Stimulated activated CD4-positive, alpha-beta T cell treated with anti-CD3 and anti-CD28 coated beads, Interleukin-1b, Interleukin-23, amount 100 ng/mL, for 4 hours (primary cell): ENCODE measurements at regions not wholly inside any gene's neighbourhood (a gene's known extent, or its start where the extent isn't known, plus 50 kb on each side); places are given as distances from the start of the nearest gene placed in this dataset.
A peak's percentile ranks its signal among the peaks of the same experiment; 100 is the strongest.

Experiments
- DNase-seq, 2 donors: peaks; one replicate each; pipeline ENCODE4 v3.0.0-alpha.2; 2020; ENCODE audit warnings: low read depth in 2 of 2

DNA sequence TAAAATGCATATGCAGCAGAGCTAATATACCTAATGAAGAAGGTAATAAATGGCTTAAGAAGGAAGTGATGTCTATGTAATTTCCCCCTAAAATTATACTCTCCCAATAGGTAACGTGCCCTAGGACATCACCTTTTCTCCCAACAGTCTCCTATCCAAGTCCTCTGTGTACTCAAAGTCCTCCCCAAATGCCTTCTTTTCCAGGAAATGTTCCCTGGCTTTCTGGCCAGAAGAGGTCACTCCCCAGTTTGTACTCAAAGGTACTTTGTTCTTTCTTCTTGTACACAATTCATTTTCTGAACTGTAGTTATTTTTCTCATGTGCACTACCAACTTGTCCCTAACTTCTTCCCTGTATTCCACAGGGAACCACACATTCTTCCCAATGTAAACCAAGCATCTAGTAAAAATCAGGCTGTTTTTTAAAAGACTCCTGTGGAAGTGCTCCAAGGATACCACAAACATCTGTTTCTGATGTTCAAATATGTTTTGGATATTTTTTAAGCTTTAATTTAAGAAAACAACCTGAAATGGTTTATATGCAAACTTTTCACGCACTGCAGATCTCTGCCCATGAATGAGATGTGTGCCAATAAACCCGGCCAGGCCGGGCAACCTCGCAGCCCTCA, 262.3 kb upstream of the KLF14 start:
- DNase-seq, result no peak

DNA sequence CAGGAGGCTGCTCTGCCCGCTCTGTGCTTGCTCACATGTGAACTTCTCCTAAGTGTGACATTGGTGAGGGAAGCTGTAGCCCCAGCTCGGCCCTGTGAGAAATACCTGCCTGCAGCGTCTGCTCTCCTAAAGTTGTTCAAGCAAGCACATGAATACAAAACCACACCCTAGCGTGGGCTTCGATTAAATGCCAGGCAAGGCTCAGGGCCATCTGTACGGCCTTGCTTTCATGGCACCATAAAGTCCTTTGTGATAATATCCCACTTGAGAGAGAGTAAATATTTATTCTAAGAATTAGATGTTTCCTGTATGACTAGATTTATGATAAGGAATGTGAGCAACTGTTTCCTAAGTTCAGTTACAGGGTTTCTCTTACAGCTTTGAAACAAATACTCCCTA, 262.8 kb upstream of the KLF14 start:
- no peak for DNase-seq

DNA sequence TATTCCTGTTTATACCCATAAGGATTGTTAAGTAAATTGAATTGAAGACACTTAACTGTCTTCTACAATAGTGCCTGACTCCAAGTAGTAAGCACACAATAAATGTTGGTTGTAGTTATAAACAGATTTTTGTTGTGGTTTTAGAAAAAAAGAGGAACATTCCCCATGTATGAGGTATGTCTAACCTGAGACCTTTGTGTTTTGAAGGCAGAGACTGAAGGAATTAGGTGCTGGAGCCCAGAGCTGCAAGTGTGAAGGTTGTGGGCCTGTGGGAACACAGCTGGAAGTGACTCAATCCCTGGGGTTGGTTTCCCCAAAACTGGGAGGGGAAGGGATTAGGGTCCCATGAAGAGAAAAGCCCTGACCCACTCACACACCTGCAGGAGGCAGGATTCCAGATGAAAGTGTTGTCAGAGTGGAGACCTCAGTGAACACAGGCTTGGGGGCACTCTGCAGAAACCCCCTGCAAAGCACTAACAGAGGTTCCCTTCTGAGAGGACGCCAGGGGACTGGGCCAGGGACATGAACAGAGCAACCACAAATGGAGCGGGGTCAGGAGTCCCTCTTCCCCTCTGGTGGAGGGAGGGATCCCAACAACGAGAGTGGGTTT, 265.1 kb upstream of the KLF14 start:
- no peak for DNase-seq

DNA sequence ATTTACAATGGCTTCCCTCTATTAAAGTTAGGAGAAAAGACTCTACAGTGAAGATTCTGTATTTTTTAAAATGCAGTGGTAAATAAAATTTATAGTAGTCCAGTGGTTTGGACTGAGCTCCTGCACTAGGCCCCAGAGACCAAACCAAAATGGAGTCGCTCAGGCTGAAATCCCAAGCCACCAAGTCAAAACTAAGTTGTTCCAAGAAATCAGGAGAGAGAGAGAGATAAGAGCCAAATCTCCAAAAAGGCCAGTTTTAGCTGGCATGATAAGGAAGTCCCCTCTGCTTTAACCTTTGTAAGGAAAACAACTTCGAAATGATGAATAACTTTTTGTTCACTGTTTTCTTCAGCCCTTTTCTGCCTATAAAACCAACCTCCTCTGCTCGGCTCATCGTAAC, 265.9 kb upstream of the KLF14 start:
- no peak for DNase-seq

DNA sequence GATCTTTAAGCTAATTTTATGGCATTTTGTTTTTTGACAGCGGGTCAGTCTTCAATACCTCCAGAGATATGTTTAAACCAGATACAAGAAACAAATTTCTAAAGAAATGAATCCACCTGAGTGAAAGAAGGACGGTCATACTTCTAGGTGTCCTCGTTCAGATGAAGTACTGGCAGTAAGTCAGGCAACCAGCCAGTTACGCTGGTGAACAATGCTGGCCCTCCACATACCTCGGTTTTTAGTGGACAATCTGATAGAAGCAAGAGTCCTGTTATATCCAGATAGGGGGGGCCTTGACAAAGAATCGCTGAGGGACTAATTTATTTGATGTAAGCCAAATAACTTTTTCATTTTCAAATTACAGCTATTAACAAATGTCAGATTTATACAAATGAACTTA, 266.4 kb upstream of the KLF14 start:
- DNase-seq, result no peak

DNA sequence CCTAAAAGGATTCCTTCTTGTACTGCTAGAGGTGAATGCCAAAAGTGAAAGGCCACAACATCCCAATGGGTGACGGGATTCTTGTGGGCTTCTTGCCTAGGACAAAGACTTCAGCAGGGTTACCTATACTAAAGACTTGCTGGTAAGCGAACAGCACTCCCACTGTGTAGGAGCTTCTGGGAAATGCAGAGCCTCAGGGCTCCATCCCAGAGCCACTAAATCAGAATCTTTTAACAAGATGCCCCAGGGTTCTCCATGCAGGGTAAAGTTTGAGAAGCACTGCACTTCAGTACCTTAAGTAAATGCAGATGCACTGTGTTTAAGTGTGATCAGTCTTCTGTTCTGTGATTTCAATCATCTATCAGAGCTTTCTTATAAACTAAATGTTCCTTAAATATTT, 266.9 kb upstream of the KLF14 start:
- no peak for DNase-seq

DNA sequence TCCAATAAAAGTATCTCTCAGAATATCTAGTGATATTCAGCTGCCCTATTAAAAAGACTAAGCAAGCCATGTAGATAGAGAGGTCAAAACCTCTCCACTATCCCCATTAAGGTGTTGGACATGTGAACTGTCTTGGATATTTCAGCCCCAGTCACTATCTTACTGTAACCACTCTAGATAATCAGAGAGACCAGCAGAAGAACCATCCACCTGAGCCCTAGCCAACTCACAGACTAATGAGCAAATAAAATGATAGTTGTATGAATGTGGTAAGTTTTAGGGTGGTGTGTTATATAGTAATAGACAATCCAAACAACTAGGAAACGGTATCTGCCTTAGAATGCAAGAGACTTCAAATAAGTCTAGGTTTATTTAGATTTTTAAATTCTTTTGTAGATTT, 268.6 kb upstream of the KLF14 start:
- DNase-seq, result no peak

DNA sequence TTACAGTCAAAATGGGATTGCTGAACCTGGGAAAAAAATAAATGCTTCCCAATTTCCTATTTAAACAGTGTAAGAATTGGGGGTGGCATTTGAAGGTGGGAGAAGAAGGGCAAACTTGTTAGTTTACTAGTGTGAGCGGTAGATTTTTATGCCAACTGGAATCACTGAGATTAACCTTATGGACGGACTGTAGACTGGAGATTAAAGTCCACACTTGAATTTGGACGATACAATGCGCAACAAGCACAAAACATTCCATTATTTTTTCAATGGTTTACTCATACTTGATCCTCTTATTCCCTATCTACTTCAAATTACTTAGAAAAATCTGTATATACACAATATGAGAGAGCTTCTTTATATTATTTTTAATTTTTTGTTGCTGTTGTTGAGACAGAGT, 269.6 kb upstream of the KLF14 start:
- no peak for DNase-seq

DNA sequence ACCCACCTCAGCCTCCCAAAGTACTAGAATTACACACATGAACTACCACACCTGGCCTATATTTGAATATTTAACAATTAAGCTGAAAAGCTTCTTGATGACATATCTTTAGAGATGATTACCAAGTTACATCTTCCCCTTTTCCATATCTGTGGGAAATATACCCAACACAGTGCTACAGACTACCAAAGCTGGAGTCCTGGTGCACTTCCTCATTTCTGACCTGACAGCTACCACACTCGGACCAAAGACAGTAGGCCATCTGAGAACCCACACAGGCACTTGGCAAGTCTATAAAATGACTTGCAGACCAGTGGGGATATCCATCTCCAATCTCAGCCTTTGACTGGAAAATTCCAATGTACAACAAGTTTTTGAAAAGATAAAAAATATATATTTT, 270.4 kb upstream of the KLF14 start:
- no peak for DNase-seq

DNA sequence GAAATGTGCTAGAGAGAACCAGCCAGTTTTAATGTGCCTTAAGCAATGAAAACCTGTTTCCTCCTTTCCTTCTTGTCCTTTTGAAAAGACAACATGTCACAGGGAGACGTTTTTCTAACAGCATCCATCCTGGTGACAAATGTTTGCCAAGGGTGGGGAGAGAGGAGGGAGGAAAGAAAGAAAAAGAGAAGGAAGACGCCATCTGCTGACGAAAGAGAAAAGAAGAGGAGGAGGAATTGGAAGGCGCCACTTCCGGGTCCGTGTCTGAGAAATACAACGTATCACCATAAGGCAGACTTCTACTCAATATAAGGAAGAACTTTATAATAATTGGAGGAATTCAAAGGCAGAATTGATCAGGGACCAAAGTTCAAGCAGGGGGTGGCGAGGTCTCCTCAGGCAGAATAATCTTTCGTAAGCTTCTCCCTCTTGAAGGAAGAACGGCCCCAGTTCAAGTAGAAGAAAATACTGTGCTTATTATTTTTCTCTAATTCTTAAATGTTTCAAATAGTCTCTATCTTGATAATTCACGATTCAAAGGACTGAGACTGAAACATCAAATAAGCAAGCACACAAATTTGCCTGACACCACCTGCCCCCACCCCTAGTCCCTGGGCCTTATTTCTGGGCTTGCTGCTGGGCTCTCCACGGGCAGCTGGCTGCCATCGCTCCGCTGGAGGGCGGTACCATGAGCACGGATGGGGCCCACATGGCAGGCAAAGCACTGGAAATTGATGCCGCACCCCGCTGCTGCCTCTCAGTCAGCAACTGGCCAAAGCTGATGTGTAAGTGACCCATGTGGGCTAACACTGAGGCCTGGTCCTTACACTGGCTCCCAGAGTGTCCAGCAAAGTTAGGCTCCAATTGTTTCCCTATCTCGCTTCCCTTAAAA, 273.7 kb upstream of the KLF14 start:
- peak; percentile 45 to 53 for DNase-seq

DNA sequence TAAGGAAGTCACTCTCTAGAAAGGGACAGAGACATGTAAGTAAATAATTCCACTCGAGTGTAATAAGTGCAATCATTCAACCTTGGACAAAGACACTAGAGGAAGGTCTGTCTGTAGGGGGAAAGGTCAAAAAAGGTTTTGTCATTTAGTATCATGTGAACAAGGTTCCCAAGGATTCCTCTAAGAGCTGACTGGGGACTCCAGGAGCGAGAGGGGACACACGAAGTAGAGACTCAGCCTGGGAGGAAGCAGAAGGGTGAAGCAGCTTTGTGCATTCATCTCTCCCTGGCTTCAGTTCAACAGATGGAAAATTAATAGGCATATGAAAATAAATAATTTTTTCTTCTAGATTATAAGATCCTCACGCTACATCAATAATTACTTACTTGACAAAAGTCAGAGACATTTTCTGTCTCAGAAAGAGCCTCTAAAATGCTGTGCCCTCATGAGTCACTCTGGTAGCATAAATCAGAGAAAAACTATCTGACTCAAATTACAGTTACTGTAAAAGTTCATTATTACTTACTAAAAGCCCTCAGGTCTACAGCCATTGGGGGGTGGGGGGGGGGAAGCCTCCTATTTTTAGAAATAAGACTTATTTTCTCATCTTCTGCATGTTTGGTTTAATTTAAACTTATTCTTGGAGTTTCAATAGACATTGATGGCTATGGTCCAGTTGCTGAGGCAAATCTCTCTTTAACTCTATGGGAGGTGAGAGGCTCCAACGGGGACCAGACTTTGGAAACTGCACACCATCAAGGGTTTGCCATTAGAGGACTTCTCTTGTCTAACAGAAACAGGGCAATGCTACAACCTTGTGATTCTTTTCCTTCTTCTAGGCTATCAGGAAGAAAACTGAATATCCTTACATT, 275.1 kb upstream of the KLF14 start:
- no peak for DNase-seq

DNA sequence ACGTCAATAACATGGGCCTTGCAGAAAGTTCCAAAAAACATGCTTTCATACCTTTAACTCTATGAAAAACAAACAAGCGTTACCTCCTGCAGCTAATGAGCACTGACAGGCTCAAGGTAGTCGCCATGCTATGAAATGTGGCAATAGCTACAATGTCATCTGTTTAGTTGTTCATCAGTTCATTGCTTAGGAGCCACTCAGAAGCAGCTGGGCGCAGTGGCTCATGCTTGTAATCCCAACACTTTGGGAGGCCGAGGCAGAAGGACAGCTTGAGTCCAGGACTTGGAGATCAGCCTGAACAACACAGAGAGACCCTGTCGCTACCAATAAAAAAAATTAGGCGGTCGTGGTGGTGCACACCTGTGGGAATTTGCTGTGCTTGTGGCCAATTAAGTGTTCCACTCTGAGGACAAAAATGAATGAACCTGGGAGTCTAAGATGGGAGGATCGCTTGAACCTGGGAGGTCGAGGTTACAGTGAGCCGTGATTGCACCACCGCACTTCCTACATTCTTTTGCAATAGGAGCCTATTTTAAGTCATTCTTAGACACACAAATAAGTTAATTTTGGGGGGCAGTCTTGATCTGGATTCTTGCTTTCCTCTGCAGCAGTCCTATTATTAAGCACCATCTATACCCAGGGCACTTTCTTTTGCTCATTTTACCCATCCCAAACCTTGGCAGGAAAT, 276.2 kb upstream of the KLF14 start:
- DNase-seq, result no peak

DNA sequence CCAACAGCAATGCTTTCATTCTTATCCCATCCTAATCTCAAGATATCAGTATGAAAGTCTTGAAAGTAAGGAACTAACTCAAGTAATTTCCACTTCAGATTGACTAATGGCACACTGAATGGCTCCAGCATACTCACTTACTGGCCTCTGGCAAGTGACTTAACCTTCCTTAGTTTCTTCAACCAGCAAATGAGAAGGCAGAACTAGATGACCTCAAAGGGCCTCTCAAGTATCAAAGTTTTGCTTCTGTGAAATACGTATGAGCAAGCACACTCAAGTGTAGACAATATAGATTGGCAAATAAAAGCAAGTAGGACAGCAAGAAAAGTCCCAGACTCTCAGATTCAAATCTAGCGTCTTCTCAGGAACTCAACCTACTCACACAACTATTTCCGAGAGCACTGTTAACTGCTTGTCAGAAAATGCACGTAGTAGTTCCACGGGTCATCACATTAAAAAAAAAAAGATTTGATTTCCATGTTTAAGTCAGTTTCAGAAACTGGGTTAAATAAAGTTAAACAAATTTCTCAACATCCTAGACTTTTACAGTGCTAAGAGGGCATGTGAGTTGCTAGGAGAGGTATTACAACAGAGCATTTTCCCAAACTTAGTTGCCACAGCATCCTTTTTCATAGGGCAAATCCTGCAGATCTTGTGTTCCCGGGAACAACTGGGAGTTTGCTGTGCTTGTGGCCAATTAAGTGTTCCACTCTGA, 276.9 kb upstream of the KLF14 start:
- DNase-seq, result no peak

DNA sequence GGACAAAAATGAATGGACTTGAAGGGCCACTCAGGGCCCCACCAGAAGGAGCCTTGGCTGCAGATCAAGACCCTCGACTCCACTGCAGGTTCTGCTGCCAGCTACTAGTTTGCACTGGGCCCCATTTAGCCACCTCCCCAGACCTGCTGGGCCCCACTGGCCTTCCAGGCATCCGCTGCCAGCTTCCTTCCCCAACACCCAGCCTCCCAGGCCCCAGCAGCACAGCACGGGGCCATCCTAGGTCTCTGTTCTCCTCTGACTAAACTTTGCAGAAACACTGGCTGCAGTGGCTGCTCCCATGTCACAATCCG, 277.4 kb upstream of the KLF14 start:
- DNase-seq, result no peak

DNA sequence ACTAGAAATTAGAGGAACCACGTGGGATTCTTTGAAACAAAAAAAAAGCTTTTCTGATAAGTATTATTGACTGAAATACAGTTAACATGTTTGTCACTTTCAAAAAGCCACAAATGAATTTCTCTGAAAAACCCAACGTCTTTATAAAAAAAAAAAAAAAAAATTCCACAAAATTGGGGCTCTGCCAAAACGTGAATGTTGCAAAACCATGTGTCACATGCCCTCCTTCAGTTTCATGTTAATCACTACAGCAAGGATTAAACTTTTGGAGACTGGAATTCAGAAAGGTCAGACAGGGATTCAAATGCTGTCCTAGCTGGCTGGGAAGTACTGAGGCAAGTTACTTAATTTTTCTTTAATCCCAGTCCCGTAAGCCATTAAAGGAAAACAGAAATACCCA, 278.0 kb upstream of the KLF14 start:
- no peak for DNase-seq

DNA sequence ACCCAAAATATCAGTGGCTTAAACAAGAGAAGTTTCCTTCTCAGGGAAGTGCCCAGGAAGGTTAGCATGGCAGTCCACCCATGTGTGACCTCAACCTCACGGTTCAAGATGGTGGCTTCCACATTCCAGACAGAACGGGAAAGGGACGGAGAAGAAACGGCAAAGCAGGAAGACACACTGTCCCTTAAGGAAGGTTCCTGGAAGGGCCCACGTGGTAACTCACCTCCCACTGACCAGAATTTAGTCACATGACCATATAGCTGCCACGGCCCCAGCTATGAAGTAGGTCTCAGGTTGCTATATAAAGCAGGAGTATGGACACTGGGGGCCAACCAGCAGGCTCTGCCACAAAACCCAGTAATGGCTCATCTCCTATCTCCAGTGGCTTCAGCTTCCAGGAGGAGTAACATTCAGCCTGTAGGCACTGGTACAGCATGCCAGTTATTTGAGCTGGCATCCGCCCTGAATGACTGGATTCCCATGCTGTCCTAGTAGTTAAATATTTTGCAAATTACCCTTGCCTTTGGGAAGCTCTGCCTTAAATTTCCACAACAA, 278.5 kb upstream of the KLF14 start:
- no peak for DNase-seq

DNA sequence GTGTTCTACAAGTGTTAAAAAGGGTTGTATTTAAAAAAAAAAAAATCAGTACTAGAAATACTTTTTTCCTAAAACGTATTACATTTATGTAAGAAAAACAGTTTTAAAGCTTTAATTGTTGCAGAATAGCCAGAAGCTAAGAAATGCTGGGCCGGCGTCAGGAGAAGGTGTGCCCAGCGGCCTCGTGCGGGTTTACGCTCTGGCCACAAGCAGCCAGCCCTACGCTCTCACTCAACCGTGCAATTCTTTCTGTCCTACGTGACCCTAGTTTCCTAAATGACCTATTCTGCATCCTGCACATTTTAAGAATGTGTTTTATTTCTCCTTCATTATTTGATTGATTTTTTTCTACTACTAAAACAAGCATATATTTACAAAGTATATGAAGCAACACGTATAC, 279.7 kb upstream of the KLF14 start:
- no peak for DNase-seq

DNA sequence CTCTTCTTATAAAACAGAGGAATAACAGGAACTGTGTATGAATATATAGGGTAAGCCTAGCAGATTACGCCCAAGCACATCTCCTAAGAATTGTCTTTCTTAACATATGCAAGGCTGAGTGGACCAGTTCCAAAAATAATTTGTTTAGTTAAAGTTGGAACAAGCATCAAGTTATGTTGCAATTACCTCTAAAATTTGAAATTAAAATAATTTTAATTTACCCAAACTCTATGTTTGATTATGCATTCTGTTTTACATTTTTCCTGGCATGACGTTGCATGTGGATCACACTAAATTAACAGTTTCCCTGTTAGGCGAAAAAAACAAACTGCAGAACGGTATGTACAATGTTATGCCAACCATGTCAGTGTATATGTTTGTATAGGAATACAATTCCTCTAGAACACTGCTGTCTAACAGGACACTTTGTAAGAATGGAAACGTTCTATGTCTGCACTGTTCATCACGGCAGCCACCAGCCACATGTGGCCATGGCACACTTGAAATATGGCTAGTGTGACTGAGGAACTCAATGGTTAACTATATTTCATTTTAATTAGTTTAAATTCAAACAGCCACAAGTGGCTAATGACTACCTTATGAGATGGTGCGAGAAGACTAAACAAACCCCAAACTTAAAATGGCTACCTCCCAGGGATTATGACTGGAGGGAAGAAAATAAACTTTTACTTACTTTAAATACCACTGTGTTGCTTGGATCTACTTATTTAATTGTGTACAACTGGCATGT, 281.1 kb upstream of the KLF14 start:
- no peak for DNase-seq

DNA sequence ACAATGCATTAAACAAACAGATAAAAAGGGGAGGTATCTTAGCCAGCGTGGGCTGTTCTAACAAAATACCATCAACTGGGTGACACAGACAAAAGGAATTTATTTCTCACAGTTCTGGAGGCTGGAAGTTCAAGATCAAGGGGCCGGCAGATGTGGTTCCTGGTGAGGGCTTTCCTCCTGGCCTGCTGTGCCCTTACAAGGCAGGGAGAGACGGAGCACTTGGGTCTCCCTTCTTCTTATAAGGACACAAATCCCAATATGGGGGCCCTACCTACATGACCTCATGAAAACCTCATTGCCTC, 281.6 kb upstream of the KLF14 start:
- no peak for DNase-seq

DNA sequence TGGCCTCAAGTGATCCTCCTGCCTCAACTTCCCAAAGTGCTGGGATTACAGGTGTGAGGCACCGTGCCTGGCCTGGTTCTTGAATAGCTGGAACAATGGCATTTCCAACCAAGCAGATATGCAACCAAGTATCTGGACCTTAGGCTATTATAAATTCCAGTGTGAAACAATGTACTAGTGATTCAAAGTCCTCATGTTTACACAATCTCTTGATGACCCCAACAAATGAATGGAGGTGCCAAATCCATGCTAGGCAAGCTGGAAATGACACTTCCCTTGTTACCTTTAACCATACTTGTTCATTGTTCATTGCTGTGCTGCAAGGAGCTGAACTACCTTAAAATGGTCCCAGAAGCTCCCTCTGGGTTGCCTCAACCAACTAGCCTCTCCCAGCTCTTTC, 282.2 kb upstream of the KLF14 start:
- no peak for DNase-seq
